SU-DHL-6 (cell line): ENCODE measurements at regions not wholly inside any gene's neighbourhood (a gene's known extent, or its start where the extent isn't known, plus 50 kb on each side); places are given as distances from the start of the nearest gene placed in this dataset.

Experiments
- H2AFZ ChIP-seq: fragments of 200-600 bp; sonication (generic); 2 replicates; pipeline ENCODE4 v1.6.1; 2014; ENCODE audit warnings: low read depth, mild to moderate bottlenecking, moderate library complexity, mixed read lengths, antibody characterized with exemption, low read length; ENCODE audit not compliant: severe bottlenecking
- H3F3A ChIP-seq: fragments of 200-600 bp; shearing (Covaris generic); 2 replicates; pipeline ENCODE4 v1.6.0; 2016; ENCODE audit warnings: antibody characterized with exemption, mild to moderate bottlenecking; ENCODE audit not compliant: insufficient read depth
- H3K27ac ChIP-seq: fragments of 200-600 bp; sonication (generic); 2 replicates; pipeline ENCODE4 v1.5.1; 2016; ENCODE audit warnings: low read depth, mild to moderate bottlenecking, low read length, moderate library complexity, mixed read lengths
- H3K27me3 ChIP-seq: fragments of 200-600 bp; sonication (generic), shearing (Covaris generic); 2 replicates; pipeline ENCODE4 v1.6.0; 2014; ENCODE audit warnings: mild to moderate bottlenecking, low read length
- H3K36me3 ChIP-seq: fragments of 200-600 bp; sonication (generic); 2 replicates; pipeline ENCODE4 v1.6.1; 2014; ENCODE audit warnings: mild to moderate bottlenecking, low read length, mixed read lengths
- H3K4me2 ChIP-seq: fragments of 300-600, 200-600 bp; shearing (Covaris generic), sonication (generic); 2 replicates; pipeline ENCODE4 v1.6.0; 2014; ENCODE audit warnings: low read length, low read depth, mild to moderate bottlenecking; ENCODE audit not compliant: poor library complexity, severe bottlenecking
- H3K4me3 ChIP-seq: fragments of 200-600 bp; sonication (generic); 2 replicates; pipeline ENCODE4 v1.5.1; 2014; ENCODE audit warnings: antibody characterized with exemption, low read length, mild to moderate bottlenecking, mixed read lengths; ENCODE audit not compliant: insufficient read depth, poor library complexity, severe bottlenecking
- H3K79me2 ChIP-seq: fragments of 200-600 bp; sonication (generic); 2 replicates; pipeline ENCODE4 v1.6.1; 2014; ENCODE audit warnings: mild to moderate bottlenecking, low read length, moderate library complexity; ENCODE audit not compliant: insufficient read depth
- H3K9ac ChIP-seq: fragments of 200-600 bp; sonication (generic); 2 replicates; pipeline ENCODE4 v1.7.0; 2014; ENCODE audit warnings: mild to moderate bottlenecking, low read length
- H3K9me2 ChIP-seq: fragments of 200-600 bp; sonication (generic); replicated peaks from 2 replicates; pipeline ENCODE4 v1.6.1; 2014; ENCODE audit warnings: low read length; ENCODE audit not compliant: insufficient read depth
- H3K9me3 ChIP-seq: fragments of 200-600 bp; sonication (generic); 2 replicates; pipeline ENCODE4 v1.6.1; 2014; ENCODE audit warnings: low read length, mixed read lengths; ENCODE audit not compliant: insufficient read depth
- H4K20me1 ChIP-seq: fragments of 200-600 bp; sonication (generic); 2 replicates; pipeline ENCODE4 v1.6.1; 2014; ENCODE audit warnings: low read depth, mild to moderate bottlenecking, antibody characterized with exemption, low read length, moderate library complexity, mixed read lengths
- EZH2phosphoT487 ChIP-seq: fragments of 200-600 bp; sonication (generic), shearing (Covaris generic); conservative IDR thresholded peaks from 2 replicates; pipeline ENCODE4 v1.6.1; 2018; ENCODE audit warnings: mild to moderate bottlenecking, antibody characterized with exemption, low read length, moderate library complexity, mixed read lengths
- TF ChIP-seq, protein P1 (sequence below): fragments of 200-600 bp; sonication (generic); IDR thresholded peaks from one replicate; pipeline ENCODE4 v1.5.1; 2017; ENCODE audit warnings: antibody characterized with exemption, mild to moderate bottlenecking, low read length, moderate library complexity; ENCODE audit not compliant: insufficient read depth, poor library complexity, severe bottlenecking

DNA sequence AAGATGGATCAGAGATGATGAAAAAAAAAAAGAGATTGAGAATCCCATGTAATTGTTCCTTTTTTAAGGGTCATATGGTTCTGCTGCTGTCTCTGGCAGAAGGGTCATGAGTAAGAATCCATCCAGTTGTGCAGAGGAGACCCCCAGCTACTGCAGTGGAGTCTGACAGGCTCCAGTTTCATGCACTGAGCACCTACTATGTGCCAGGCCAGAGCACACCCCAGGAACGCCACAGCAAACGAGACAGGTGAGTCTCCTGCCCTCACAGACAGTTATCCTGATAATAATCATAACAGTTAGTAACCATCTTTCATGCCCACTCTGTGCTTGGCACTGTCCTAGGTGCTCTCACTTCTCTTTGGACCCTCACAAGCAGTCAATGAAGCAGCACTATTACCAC is 420.0 kb downstream of the MATN1 start:
- Histone ChIP-seq H3K4me2 (no peak overlapping the region), H3K9me3 (no peaks in the 10 kb centered on the region), H3K79me2 (no peaks in the 10 kb centered on the region), H3K27ac (no peak overlapping the region), H3K9me2 (no peaks in the 10 kb centered on the region), H3K27me3 (no peaks in the 10 kb centered on the region), H3K4me3 (no peak overlapping the region), H3F3A (no peaks in the 10 kb centered on the region), H2AFZ (no peak overlapping the region), H4K20me1 (no peaks in the 10 kb centered on the region), H3K9ac (no peak overlapping the region), H3K36me3 (no peaks in the 10 kb centered on the region)
- TF ChIP-seq, protein P1, sequence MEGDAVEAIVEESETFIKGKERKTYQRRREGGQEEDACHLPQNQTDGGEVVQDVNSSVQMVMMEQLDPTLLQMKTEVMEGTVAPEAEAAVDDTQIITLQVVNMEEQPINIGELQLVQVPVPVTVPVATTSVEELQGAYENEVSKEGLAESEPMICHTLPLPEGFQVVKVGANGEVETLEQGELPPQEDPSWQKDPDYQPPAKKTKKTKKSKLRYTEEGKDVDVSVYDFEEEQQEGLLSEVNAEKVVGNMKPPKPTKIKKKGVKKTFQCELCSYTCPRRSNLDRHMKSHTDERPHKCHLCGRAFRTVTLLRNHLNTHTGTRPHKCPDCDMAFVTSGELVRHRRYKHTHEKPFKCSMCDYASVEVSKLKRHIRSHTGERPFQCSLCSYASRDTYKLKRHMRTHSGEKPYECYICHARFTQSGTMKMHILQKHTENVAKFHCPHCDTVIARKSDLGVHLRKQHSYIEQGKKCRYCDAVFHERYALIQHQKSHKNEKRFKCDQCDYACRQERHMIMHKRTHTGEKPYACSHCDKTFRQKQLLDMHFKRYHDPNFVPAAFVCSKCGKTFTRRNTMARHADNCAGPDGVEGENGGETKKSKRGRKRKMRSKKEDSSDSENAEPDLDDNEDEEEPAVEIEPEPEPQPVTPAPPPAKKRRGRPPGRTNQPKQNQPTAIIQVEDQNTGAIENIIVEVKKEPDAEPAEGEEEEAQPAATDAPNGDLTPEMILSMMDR = no peak

DNA sequence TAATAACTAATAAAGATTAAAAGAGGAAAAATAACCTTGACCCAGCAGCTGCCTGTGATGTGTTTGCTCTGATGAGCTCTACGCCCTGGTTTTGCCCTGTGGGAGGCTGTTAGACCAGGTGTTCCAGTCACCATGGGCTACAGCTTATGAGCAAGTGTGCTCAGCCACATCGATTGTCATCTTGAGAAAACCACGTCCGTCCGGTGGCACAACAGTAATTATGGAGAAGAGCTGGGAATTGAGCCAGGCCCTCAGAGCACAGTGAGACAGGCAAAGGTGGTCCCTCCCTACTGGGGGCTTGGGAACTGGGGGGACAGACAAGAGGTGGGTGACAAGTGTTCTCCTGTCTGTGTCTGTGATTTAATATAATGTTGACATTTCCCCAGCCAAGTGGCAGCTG is 420.5 kb downstream of the MATN1 start:
- Histone ChIP-seq H3K4me2 (no peak overlapping the region), H3K79me2 (no peaks in the 10 kb centered on the region), H3K9me3 (no peaks in the 10 kb centered on the region), H3K4me3 (no peak overlapping the region), H4K20me1 (no peaks in the 10 kb centered on the region), H3F3A (no peaks in the 10 kb centered on the region), H3K9ac (no peak overlapping the region), H3K27me3 (no peaks in the 10 kb centered on the region), H2AFZ (no peak overlapping the region), H3K27ac (no peak overlapping the region), H3K9me2 (no peaks in the 10 kb centered on the region), H3K36me3 (no peaks in the 10 kb centered on the region)
- TF ChIP-seq, protein P1 = no peak
- no peak for TF ChIP-seq EZH2phosphoT487

DNA sequence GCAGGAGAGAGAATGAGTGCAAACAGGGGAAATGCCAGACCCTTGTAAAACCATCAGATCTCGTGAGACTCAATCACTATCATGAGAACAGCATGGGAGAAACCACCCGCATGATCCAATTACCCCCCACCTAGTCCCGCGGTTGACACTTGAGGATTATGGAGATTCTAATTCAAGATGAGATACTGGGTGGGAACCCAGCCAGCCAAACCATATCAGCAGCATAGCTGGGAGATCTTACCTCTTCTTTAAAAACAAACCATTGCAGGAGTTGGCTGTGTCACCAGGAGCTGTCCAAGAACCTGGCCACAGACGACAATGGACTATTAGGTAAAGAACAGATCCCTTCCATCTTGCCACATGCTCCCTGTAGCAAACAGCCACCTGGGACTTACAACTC is 422.7 kb downstream of the MATN1 start:
- Histone ChIP-seq H3K9ac (no peak overlapping the region), H2AFZ (no peak overlapping the region), H3K9me2 (no peaks in the 10 kb centered on the region), H3K4me2 (no peak overlapping the region), H3K79me2 (no peaks in the 10 kb centered on the region), H3K27ac (no peak overlapping the region), H3K36me3 (no peaks in the 10 kb centered on the region), H3K27me3 (no peaks in the 10 kb centered on the region), H4K20me1 (no peaks in the 10 kb centered on the region), H3K9me3 (no peaks in the 10 kb centered on the region), H3K4me3 (no peak overlapping the region), H3F3A (no peaks in the 10 kb centered on the region)
- no peak for TF ChIP-seq EZH2phosphoT487
- TF ChIP-seq, protein P1 = no peak

DNA sequence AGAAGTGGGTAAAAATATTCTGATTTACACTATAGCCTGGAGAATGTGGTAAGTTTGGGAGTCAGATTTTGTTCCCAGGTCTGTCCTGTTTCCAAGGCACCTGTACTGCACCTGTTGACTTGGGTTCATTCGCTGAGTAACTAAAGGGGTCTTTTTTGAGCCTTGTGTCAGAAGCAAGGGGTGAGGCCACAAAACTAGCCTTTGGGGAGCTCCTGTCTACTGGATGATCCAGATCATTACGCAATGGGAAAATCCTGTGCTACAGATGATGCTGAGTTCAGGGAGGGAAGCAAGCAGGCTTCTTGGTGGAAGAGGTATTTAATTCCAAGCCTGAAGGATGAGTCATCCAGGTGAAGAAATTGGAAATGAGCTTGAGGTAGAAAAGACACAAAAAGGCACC is 424.0 kb downstream of the MATN1 start:
- H3K9ac ChIP-seq = no peak overlapping the region
- no peaks in the 10 kb centered on the region for H3K36me3 ChIP-seq
- no peaks in the 10 kb centered on the region for H3K27me3 ChIP-seq
- no peak overlapping the region for H3K27ac ChIP-seq
- no peak overlapping the region for H2AFZ ChIP-seq
- TF ChIP-seq, protein P1 = no peak
- no peak for TF ChIP-seq EZH2phosphoT487
- H4K20me1 ChIP-seq = no peaks in the 10 kb centered on the region
- no peak overlapping the region for H3K4me2 ChIP-seq
- no peaks in the 10 kb centered on the region for H3K9me3 ChIP-seq
- no peaks in the 10 kb centered on the region for H3K9me2 ChIP-seq
- H3F3A ChIP-seq = no peaks in the 10 kb centered on the region
- H3K4me3 ChIP-seq = no peak overlapping the region
- H3K79me2 ChIP-seq = no peaks in the 10 kb centered on the region
